H1 (cell line): ENCODE measurements at regions not wholly inside any gene's neighbourhood (a gene's known extent, or its start where the extent isn't known, plus 50 kb on each side); places are given as distances from the start of the nearest gene placed in this dataset.

Experiments used
- CTCF ChIA-PET: fragments of 300-600 bp; sonication (Branson Sonifier 250); formaldehyde crosslinking; loops from one replicate; lab custom pipeline; 2021; ENCODE audit not compliant: partially characterized antibody; lab: Charles Lee
- POLR2A ChIA-PET: fragments of 300-600 bp; sonication (Branson Sonifier 250); formaldehyde crosslinking; loops from one replicate; lab custom pipeline; 2021; ENCODE audit warnings: inconsistent platforms; ENCODE audit not compliant: partially characterized antibody; lab: Charles Lee
- DNase-seq, 2 experiments: peaks; one replicate each; pipeline versions ENCODE4 v3.0.0 to v3.0.0-alpha.2; 2010 to 2022; ENCODE audit warnings: low spot score in 2 of 2, low read depth in 1 of 2, mixed read lengths in 1 of 2
- FAIRE-seq: peaks from 2 replicates; lab custom pipeline; 2011; peaks lifted over from hg19 to GRCh38; lab: Jason Lieb, UNC
- H2AFZ ChIP-seq: 2 replicates; pipeline ENCODE4 v1.8.1; 2012; ENCODE audit warnings: low read length, inconsistent platforms
- H2AK5ac ChIP-seq: 2 replicates; pipeline ENCODE4 v1.6.1; 2013; ENCODE audit warnings: low read depth, low read length
- H2BK120ac ChIP-seq: replicated peaks from 2 replicates; pipeline ENCODE3; 2013; ENCODE audit warnings: low read depth, low read length, inconsistent platforms
- H2BK12ac ChIP-seq: 2 replicates; pipeline ENCODE4 v1.6.1; 2013; ENCODE audit warnings: low read depth, low read length
- H2BK15ac ChIP-seq: 2 replicates; pipeline ENCODE4 v1.6.1; 2013; ENCODE audit warnings: low read length
- H2BK20ac ChIP-seq: 2 replicates; pipeline ENCODE4 v1.6.1; 2013; ENCODE audit warnings: low read length
- H2BK5ac ChIP-seq: 2 replicates; pipeline ENCODE4 v1.6.1; 2013; ENCODE audit warnings: low read depth, low read length
- H3K14ac ChIP-seq: 2 replicates; pipeline ENCODE4 v1.6.1; 2013; ENCODE audit warnings: inconsistent platforms; ENCODE audit not compliant: insufficient read length
- H3K18ac ChIP-seq: 2 replicates; pipeline ENCODE4 v1.6.1; 2013; ENCODE audit warnings: low read length; ENCODE audit errors: extremely low read depth
- H3K23ac ChIP-seq: 2 replicates; pipeline ENCODE4 v1.6.1; 2013; ENCODE audit warnings: inconsistent platforms; ENCODE audit not compliant: insufficient read length
- H3K23me2 ChIP-seq: 2 replicates; pipeline ENCODE4 v1.6.1; 2013; ENCODE audit warnings: low read depth, low read length
- H3K27ac ChIP-seq: 2 replicates; pipeline ENCODE4 v1.6.1; 2011; ENCODE audit warnings: low read depth, low read length, inconsistent platforms
- H3K27me3 ChIP-seq, 4 experiments: replicated peaks in 1 of 4; 1 replicate in 1 of 4; 2 replicates in 3 of 4; pipeline versions ENCODE4 v1.6.1 to v1.8.1; 2011 to 2013; ENCODE audit warnings: low read length in 3 of 4, mild to moderate bottlenecking in 3 of 4, inconsistent platforms in 2 of 4, mixed read lengths in 2 of 4, moderate library complexity in 1 of 4; ENCODE audit not compliant: control insufficient read depth in 3 of 4, insufficient read depth in 3 of 4; ENCODE audit errors: extremely low read depth in 1 of 4
- H3K36me3 ChIP-seq, 4 experiments: 2 replicates each; pipeline versions ENCODE4 v1.6.1 to v1.8.1; 2011 to 2013; ENCODE audit warnings: mild to moderate bottlenecking in 4 of 4, low read length in 3 of 4, moderate library complexity in 2 of 4, control low read depth in 1 of 4, inconsistent platforms in 1 of 4; ENCODE audit not compliant: insufficient read depth in 4 of 4, control insufficient read depth in 2 of 4
- H3K4ac ChIP-seq: replicated peaks from 2 replicates; pipeline ENCODE3; 2013; ENCODE audit warnings: low read length, low read depth, mixed read lengths, inconsistent platforms; ENCODE audit not compliant: insufficient read length
- H3K4me1 ChIP-seq, 4 experiments: replicated peaks in 1 of 4; 1 replicate in 1 of 4; 2 replicates in 3 of 4; pipeline versions ENCODE4 v1.6.1 to v1.8.1; 2011 to 2013; ENCODE audit warnings: low read length in 3 of 4, inconsistent platforms in 2 of 4, mixed read lengths in 1 of 4; ENCODE audit not compliant: insufficient read depth in 4 of 4, control insufficient read depth in 3 of 4
- H3K4me2 ChIP-seq, 2 experiments: 2 replicates each; pipeline versions ENCODE4 v1.6.1 to v1.8.1; 2011 to 2013; ENCODE audit warnings: low read depth in 2 of 2, low read length in 2 of 2, control low read depth in 1 of 2, inconsistent platforms in 1 of 2, mild to moderate bottlenecking in 1 of 2; ENCODE audit not compliant: insufficient read depth in 1 of 2
- H3K4me3 ChIP-seq, 4 experiments: fragments of 200-600, 300-600 bp in 1 of 4; sonication (generic), shearing (Covaris generic), sonication (Bioruptor Twin) in 1 of 4; 2 replicates each; pipeline versions ENCODE4 v1.5.1 to v1.8.1; 2011 to 2016; ENCODE audit warnings: low read length in 4 of 4, low read depth in 3 of 4, control low read depth in 2 of 4, inconsistent platforms in 2 of 4, mild to moderate bottlenecking in 2 of 4, mixed read lengths in 1 of 4, moderate library complexity in 1 of 4; ENCODE audit not compliant: insufficient read depth in 2 of 4; ENCODE audit errors: extremely low read depth in 1 of 4
- H3K56ac ChIP-seq: replicated peaks from 2 replicates; pipeline ENCODE3; 2013; ENCODE audit warnings: low read depth, mild to moderate bottlenecking, mixed read lengths, low read length, inconsistent platforms; ENCODE audit not compliant: insufficient read length
- H3K79me1 ChIP-seq: 2 replicates; pipeline ENCODE4 v1.6.1; 2013; ENCODE audit warnings: low read depth, low read length, control low read depth
- H3K79me2 ChIP-seq, 2 experiments: 2 replicates each; pipeline versions ENCODE4 v1.6.1 to v1.8.1; 2012 to 2013; ENCODE audit warnings: low read length in 2 of 2, mild to moderate bottlenecking in 2 of 2, inconsistent platforms in 1 of 2; ENCODE audit not compliant: insufficient read depth in 2 of 2, control insufficient read depth in 1 of 2
- H3K9ac ChIP-seq, 4 experiments: replicated peaks in 1 of 4; 1 replicate in 1 of 4; 2 replicates in 3 of 4; pipeline versions ENCODE4 v1.6.1 to v1.8.1; 2011 to 2013; ENCODE audit warnings: low read depth in 3 of 4, low read length in 3 of 4, control low read depth in 2 of 4, mild to moderate bottlenecking in 2 of 4, moderate library complexity in 2 of 4, inconsistent platforms in 1 of 4; ENCODE audit errors: extremely low read depth in 1 of 4
- H3K9me3 ChIP-seq, 2 experiments: 2 replicates each; pipeline versions ENCODE4 v1.6.1 to v1.8.1; 2012 to 2013; ENCODE audit warnings: mild to moderate bottlenecking in 2 of 2, moderate library complexity in 2 of 2, control low read depth in 1 of 2, inconsistent platforms in 1 of 2, low read depth in 1 of 2, low read length in 1 of 2, mixed read lengths in 1 of 2; ENCODE audit not compliant: insufficient read depth in 2 of 2
- H4K20me1 ChIP-seq, 2 experiments: replicated peaks in 1 of 2; 2 replicates each; pipeline versions ENCODE3 to v1.8.1; 2011 to 2013; ENCODE audit warnings: inconsistent platforms in 2 of 2, low read length in 2 of 2, mild to moderate bottlenecking in 1 of 2; ENCODE audit not compliant: insufficient read depth in 2 of 2, control insufficient read depth in 1 of 2
- H4K5ac ChIP-seq: 2 replicates; pipeline ENCODE4 v1.6.1; 2013; ENCODE audit warnings: low read length, low read depth, mixed read lengths, inconsistent platforms; ENCODE audit not compliant: insufficient read length
- H4K8ac ChIP-seq: 2 replicates; pipeline ENCODE4 v1.8.0; 2013; ENCODE audit warnings: mild to moderate bottlenecking, moderate library complexity, low read length, inconsistent platforms; ENCODE audit not compliant: insufficient read depth; ENCODE audit errors: extremely low read depth
- H4K91ac ChIP-seq: replicated peaks from 2 replicates; pipeline ENCODE3; 2013; ENCODE audit warnings: low read length, mixed read lengths, inconsistent platforms; ENCODE audit not compliant: insufficient read length
- KDM4A ChIP-seq: IDR thresholded peaks from one replicate; pipeline ENCODE4 v1.7.1; 2012; ENCODE audit warnings: low read depth, mild to moderate bottlenecking, moderate library complexity, low read length, inconsistent platforms; ENCODE audit not compliant: severe bottlenecking
- MAFK ChIP-seq: IDR thresholded peaks from 2 replicates; pipeline ENCODE4 v1.6.1; 2012; ENCODE audit warnings: low read depth, mild to moderate bottlenecking, improper control_type of control experiment, low read length
- TAF1 ChIP-seq: IDR thresholded peaks from 2 replicates; pipeline ENCODE4 v1.6.1; 2011; ENCODE audit warnings: mild to moderate bottlenecking, low read depth, low read length
- WGBS, 2 experiments: shearing (Covaris generic) in 1 of 2; methylation state at CpG; one replicate each; pipeline versions ENCODE4 v1.1.6 to v1.1.7; 2013 to 2015; ENCODE audit warnings: low lambda C conversion rate in 2 of 2, mixed read lengths in 2 of 2, inconsistent platforms in 1 of 2, low coverage in 1 of 2, missing lambda C conversion rate in 1 of 2; ENCODE audit not compliant: insufficient replicate concordance in 2 of 2, insufficient coverage in 1 of 2, insufficient read length in 1 of 2; ENCODE audit errors: extremely low coverage in 1 of 2, missing lambda C conversion rate in 1 of 2; 5-methylcytosine and 5-hydroxymethylcytosine counted together

GRCh38 chr7:35483568-35483967 is 211.4 kb downstream of the HERPUD2 start:
- Histone ChIP-seq H3K9me3 (no peaks in the 10 kb centered on the region), H2AFZ (no peak overlapping the region), H3K56ac (no peak overlapping the region), H3K79me2 (no peaks in the 10 kb centered on the region), H3K36me3 (no peaks in the 10 kb centered on the region), H2BK5ac (no peak overlapping the region), H4K91ac (no peak overlapping the region), H2BK120ac (no peak overlapping the region), H2BK12ac (no peak overlapping the region), H3K9ac (no peak overlapping the region), H3K14ac (no peak overlapping the region), H3K4me3 (no peak overlapping the region), H4K5ac (no peak overlapping the region), H3K23me2 (no peaks in the 10 kb centered on the region), H4K8ac (no peak overlapping the region), H4K20me1 (no peaks in the 10 kb centered on the region), H3K23ac (no peak overlapping the region), H3K4me1 (0 out of 7 replicates have a peak, but pooled peaks cover 0 to 2% (median 0%) of the 10 kb centered on the region in 4 experiments), H2BK15ac (no peak overlapping the region), H3K27me3 (no peaks in the 10 kb centered on the region), H2BK20ac (no peak overlapping the region), H2AK5ac (no peak overlapping the region), H3K4ac (no peak overlapping the region), H3K18ac (no peak overlapping the region), H3K4me2 (no peak overlapping the region), H3K27ac (no peak overlapping the region), H3K79me1 (no peaks in the 10 kb centered on the region)
- POLR2A ChIA-PET: no interaction called here
- CTCF ChIA-PET: no interaction called here
- 85% methylated on average over 2 of the region's 2 CpGs; no CpG with 5 or more reads in 1 of the 2 experiments for WGBS, 2 experiments
- no peak for DNase-seq
- FAIRE-seq: no peak
- TF ChIP-seq KDM4A (no peak), TAF1 (no peak), MAFK (no peak)
